SKM-1 treated with dmso at 0.1 percent for 144 hours (cell line): ENCODE measurements at regions not wholly inside any gene's neighbourhood (a gene's known extent, or its start where the extent isn't known, plus 50 kb on each side); places are given as distances from the start of the nearest gene placed in this dataset.

Experiments used
- DNase-seq: peaks from one replicate; lab custom pipeline; 2025; ENCODE audit not compliant: unreplicated experiment; lab: John Stamatoyannopoulos, UW

DNA sequence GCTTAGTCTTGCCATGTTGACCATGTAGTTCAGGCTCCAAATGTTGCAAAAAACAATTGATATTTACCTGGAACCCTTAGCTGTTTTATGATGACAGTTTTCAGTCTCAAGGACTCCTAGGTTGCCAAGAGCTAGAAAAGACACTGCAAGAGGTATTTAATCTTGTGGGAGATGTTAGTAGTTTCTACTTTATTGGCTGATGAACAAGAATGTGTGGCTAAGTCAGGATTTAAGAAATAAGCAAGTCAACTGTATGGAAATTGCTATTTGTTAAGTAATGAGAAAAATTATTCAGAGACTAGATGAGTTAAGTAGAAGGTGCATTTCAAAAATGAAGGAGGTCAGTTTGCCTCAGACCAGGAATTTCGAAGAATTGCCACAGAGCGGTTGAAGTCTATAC, 639.7 kb upstream of the USP24 start:
- no peak for DNase-seq

DNA sequence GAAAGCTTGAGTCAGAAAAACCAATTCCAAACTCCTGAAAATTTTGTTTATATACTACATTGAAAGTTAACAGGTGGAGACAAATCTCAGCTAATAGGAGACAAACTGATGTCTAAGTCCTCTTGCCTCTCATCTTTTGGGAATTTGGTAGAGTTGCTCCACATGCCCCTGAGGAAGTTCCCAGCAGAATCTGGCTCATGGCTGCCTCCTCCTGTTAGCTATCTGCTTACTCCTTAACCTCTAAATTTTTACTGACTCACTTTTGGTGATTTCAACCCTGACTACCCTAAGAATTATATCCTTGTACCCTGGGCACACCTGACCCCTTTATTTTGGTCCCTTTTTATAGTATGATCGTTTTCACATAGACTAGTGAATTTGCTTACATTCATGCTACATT, 633.7 kb upstream of the USP24 start:
- DNase-seq, result no peak

DNA sequence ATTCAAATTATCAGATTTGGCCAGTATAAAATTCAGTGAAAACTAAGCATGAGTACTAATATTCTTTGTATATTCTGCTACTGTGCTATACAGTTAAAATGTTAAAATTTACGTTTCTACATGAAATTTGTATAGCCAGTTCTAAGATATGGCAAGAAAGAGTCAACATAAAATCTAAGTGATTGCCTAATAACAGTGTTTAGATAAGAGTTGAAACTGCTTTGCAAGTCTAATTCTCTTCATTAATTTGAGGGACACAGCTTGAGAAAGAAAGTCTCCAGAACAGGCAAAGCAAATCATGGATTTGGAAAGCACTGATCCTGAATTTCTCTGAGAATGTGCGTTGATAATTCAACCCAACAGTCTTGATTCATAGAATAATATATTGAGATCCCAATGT, 630.9 kb upstream of the USP24 start:
- DNase-seq, result no peak

DNA sequence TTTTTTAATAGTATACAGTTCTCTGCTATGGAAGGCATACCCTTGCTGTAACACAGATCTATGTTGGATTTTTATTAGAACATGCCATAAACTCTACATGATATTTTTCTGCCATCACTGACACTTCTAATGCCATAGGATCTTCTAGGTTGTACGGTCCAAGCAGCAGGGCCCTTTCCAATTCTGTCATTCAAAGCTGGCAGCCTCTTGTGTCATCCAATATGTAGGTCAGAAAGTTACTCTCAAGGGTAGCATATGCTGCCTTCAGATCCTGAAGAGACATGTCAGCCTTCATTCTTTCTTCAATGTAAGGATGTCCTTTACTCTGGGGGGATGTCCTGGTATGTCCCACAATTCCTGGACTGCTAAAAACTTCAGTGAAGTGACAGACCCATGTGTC, 629.2 kb upstream of the USP24 start:
- DNase-seq, result no peak

DNA sequence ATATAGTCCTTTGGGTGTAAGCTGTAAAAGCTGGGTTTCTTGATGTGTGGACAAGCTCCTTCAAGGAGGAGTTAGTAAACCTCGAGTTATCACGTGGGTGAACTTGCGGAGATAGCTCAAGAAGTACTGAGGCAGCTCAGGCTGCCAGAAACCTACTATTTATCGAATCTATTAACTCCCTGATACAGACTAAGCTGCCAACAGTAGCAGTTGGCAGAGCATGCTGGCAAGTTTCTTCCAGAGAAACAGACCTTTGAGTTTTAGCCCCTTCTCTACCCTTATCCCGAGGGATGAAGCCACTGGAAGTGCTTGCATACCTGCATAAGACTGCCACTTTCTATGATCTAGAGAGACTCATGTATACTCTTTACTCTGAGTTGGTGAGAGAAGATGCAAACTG, 624.5 kb upstream of the USP24 start:
- no peak for DNase-seq

DNA sequence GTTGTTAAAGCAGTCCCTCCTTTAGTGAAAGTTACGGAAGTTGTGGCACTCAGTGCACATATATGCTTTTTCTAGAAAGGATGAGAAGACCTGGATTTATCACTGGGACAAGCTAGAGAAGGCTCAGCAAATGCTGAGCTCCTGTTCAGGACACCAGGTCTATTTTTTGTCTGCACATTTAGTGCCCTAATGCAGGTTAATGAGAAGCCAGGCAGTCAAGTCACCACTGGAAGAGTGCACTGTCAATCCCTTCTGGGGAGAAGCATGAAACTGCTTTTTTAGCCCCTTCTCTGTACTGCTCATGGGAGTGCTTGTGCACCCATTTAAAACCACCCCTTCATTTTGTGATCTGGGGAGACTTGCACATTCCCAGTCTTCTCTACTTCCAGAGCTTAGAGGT, 624.1 kb upstream of the USP24 start:
- DNase-seq, result no peak

DNA sequence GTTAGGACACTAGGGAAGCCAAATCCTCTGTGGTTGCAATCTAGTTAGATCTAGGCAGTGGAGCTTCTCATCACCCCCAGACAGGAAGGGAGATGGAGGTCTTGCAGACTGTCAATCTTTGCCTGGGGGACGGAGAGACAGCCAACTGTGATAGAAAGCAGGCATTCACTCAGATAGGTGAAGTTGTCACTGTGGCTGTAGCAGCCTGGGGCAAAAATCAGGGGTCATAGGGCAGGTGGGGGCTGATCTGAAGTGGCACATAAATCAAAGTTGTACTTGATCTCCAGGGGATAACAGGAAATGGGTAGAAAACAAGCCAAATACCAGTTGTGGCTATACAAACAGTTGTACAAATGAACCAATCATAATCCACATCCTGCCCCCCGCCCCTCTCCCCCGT, 620.9 kb upstream of the USP24 start:
- no peak for DNase-seq

DNA sequence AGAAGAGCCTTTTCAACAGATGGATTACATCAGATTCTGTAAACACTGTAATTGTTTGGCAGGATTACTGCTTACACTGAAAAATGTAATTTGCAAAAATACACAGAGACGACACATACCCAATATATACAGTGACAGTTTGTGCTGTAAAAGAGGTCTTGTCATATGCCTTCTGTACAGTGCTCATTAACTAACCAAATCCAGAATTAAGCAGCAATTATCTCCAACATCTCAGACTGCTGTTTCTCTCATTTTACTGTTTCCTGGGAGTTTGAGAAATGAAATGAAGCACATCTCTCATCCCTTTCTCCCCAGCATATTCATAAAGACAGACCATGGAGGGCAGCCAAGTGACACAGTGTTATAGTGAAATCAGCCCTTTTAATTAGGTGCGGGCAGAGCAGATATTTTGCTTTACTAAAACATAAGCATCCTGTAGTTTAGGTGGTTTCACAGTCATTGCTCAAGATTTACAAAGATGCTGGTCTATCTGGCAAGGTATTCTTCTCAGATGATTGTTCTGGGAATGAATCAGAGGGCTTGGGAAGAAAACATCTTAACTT, 618.4 kb upstream of the USP24 start:
- no peak for DNase-seq

DNA sequence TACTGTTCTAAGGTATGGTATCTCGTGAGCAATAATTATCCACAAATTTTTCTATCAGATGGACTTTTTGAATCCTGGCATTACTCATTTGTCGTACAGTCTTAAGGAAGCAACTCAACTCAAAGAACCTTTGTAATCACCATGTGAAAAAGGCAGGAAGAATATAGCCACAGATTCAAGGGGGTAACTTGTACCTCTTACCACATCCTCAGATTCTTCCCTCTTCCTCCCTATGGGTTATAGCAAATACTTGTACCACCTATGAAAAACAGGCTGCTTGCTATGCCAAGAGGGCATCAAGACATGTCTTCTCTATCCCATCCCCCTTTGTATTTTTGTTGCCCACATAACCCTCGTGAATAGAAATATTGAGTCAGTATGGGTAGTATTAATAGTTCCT, 616.6 kb upstream of the USP24 start:
- no peak for DNase-seq

DNA sequence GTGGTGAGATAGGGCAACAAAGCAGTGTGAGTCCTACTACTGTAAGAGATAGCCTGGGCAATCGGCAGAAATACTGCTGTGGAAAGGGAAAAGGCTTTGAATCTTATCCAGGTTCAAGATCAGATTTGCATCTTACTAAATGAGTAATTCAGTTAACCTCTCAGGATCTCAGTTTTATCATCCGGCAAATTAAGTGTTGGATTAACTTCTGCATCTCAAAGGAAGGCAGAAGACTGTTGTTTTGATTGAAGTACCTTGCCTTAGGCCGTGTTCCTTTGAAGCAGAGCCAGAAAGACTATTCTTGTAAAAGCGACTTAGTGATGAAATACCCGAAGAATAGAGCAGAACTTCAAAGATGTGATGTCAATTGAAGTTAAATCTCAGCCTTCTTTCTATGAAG, 612.9 kb upstream of the USP24 start:
- no peak for DNase-seq

DNA sequence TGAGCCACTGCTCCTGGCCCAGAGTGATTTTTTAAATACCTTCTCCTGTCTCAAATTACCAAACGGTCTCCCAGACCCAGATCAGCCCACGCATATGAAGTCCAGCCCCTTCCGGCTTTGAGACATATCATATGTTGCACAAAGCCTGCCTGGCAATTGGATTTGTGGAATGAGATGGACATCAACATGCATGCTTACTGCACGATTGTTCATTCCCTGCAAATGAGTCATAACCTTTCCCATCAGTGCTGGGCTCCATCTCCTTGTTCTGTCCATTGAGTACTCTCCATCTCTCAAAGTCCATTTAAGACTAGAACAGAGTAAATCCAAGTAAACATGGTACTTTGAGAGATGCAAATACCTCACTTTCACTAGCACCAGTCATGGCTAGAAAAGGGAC, 612.2 kb upstream of the USP24 start:
- no peak for DNase-seq

DNA sequence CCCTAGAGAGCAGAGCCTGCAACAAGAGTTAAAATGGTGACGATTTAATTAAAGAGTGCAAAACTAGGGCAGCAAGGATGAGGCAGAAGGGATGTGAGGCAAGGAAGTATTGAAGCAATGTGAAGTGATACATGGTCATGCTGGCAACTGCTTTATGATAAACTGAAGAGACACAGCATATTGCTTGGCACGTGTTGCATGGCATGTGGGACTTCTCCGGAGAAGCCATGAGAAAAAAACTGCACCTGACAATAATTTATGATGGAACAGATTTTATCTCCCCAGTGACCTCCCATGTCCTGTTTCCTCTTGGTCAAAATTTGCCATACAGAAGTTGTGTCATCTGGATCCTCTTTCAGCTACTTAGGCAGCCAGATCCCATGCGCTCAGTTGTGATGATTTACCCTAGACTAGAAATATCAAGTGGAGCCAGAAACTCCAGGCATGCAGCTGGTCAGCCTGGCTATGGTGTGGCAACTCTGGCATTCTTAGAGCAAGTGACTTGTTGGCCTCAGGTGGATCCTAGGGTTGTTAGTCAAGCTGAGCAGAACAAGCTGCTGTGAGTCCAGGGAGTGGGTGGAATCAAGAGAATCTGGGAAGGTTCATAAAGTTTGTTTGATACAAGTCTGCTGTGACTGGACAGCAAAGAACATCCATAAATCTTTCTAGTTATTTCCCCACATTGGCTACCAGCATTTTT, 611.4 kb upstream of the USP24 start:
- DNase-seq, result no peak

DNA sequence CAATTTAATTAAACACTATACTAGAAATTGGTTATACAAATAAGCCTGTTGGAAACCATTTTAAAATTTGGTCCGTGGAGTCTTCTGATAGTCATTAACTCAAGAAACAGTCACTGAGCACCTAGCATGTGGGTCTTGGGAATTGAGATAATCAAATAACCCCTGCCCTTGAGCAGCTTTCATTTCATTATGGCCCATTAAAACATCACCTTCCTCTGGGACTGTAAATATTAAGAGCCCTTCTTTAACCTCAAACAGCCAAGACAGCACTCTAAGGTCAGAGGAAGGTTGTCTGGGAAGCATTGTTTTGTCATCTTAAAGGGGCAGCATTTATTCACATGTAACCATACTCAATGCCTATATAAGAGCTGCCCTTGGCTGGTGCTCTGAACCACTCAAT, 610.3 kb upstream of the USP24 start:
- no peak for DNase-seq

DNA sequence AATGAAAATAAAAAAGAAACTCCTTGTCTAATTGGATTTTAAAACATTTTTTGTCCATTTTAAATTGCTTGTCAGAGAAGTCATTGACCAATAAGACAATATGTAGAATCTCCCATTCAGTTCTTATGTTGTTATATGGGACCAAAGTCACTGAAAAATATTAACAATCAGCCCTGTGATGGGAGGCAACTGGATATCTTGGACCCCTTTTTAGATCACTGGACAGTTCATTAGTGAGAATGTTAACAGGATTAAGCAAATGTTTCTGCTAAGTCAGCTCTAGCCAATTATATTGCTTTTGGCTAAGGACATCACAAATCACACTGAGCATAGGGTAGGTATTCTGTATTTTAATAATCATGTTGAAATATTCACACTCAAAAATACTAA, 609.1 kb upstream of the USP24 start:
- DNase-seq, result no peak

DNA sequence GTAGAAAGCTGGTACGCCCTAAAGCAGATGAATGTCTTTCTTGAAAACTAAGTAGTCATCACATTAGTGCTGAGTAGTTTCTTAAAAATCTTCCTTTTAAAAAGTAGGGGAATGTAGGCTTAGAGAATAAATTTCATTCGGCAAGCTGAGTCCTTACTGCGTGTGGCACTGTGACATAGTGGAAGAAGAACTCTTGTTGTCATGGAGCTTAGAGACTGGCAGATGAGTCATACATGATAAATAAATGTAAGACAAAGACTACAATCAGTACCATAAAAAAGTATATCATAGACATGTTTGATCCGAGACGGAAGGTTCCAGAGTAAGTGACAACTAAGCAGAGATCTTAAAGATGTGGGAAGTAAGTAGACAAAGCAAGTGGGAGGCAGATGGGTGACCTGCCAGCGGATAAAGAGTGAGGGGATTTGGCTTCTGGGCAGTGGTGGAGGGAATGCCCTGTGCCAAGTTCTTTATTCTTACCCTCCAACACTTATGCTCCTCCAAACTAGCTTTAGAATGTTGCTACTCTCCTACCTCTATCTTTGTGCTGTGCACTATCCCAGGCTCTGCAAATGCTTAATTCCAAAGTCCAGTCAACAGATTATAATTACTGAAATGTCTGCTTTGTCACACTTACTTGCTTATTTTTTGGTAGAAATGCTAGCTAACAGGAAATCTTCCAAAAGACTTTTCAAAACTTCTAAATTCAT, 608.5 kb upstream of the USP24 start:
- no peak for DNase-seq

DNA sequence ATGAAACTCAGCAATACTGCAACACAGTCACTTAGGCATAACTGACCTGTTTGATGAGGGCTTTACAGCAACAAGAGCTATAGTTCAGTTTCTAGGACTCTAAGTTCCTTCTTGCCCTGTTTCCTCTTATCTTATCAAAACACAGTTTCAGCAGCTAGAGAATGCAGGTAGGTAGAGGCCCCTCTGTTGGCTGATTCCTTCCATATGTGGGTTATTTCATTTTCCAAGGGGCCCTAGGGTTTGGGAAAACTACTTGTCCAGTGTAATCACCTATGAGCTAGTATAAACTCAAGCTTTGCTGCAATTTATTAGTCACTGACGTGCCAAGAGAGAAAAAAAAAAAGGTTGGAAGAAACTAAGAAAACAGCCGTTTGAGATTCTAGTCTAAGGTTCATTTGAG, 607.7 kb upstream of the USP24 start:
- DNase-seq, result no peak

DNA sequence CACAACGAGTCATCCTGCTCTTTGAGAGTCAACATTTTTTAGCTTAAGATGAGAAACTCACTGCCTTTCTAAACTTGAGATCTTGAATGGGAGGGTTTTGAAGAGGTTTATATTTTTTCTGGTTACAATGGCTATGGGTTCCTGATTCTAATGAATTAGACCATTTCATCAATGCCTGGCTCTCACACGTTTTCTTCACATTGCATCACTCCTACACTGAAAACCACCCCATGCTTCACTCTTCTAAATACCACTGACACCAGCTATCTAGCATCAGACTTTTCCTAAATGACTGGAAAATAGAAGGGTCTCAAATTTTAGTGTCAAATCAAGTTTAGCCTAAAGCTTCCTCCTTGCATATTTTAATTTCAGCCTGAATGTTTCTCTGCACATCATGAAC, 606.1 kb upstream of the USP24 start:
- DNase-seq, result no peak

DNA sequence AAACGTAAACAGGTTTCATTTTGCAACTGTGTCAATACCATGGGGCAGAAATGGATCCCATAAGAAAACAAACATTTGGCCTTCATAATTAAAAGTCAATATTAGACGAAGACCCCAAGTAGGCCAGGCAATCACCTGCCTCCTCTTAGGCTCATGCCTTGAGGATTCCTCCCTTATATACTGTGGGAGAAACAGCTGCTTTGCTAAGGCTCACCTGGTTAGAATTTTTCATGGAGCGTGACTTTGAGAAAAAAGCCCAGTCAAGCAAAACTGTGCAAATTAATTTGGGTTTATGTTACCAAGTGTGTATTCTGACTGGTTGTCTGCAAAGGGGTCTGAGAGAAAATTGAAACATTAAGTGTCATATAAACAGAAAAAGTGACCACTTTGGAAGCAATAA, 605.3 kb upstream of the USP24 start:
- no peak for DNase-seq

DNA sequence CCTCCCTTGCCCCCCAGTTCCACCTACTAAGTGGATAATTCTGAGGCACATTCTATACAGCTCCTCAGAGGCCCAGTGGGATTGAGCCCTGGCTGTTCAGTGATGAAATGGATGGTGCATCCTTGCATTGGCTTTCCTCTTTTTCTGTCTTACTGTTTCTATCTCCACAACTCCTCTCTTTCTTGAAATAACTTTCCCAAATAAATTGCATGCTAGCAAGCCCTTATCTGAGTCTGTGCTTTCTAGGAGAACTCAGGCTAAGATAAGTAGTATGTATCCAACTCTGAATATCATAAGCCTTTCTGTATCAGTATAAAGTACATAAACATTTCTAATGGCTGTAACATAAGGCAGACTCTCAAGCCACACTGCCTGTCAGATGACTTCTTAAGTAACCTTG, 603.8 kb upstream of the USP24 start:
- no peak for DNase-seq

DNA sequence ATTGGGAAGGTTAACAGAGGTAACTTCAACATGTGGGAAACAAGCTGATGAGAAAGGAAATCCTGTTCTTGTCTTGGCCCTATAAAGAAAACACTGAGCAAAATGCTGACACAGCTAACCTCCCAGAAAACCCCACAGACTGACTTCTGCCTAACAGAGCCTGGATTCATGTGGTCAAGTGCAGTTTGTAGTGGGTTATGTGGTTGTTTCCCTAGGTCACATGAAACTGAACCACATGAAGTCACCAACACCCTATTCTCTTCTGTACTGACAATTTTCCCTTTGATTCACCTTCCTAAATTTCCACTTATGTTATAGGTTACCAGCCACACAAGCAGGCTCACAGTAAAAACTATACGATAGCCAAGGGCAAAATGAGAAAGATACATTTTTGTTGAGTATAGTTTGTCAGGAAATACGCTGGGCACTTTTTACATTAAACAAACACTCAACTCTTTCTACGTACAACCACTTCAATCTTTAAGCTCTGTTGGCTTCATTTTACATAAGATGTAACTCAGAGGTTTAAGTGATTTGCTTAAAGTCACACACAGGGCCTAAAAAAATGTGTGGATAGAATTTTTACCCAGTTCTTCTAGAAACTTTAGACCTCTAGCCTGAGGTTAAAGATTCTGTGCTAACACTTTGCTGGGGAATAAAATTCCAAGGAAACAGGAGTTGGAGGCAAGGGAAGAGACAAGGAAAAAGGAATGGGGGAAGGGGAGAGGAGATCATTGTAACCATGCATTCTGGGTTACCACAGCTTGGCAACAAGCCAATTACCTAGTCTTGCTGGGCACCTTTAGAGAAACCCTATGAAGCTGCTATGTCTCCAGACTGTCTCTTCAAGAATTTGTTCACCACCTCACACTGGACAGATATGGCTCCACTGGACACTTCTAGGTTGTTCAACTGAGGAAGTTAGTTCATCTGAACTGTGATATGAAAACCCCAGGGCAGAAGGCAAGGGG, 601.6 kb upstream of the USP24 start:
- no peak for DNase-seq

DNA sequence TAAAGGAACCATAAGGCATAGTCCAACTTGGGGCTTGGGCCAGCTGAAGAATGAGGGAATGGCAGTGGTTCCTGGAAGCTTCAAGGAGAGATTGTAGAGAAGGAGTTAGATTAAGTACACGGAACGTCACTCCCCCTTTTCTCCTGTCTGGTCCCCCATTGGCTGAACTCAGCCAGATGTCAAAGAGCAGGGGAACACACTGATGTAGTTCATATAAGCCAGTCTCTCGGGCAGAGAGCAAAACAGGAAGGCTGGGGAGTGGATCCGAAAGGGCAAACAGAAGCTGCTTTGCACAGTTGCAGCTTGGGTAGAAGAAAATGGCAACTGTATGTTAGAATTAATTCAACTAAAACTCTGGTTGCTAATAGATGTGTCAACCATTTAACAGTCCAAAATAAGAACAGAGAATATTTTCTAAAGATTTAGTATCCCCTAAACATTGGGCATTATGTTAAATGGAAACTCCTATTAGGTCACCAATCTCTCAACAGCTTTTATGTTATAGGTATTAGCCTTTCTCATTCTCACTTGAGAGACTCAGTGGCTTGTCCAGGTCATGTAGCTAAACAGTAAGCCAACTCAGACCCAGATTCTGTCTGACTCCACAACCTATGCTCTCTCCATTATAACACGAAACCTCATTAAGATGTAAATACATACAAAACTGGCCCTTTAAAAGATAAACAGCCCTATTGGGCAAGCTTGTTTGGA, 600.7 kb upstream of the USP24 start:
- no peak for DNase-seq
